ENCODE measurements at regions not wholly inside any gene's neighbourhood (a gene's known extent, or its start where the extent isn't known, plus 50 kb on each side); places are given as distances from the start of the nearest gene placed in this dataset.

DNA sequence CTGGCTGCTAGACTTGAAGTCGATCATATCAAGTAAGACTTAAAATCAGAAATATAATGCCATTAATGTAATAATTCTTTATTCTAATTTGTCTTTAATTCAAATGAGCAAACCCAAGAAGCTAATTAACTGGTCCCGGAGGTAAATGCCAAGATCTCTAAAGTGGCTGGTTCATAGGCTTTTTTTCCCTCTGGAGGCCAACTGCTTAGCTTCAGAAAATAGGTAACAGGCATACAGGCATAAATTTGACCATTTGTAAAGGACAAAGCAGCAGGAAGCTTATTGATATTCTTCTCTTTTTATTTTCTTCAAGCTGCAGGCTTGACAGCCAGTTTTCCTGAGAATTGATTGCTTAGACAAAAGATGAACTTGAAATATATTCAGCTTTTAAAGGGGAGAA is 158.6 kb upstream of the RAP2B start:
- no peak for TF ChIP-seq CTCF (conservative IDR thresholded peaks at IDR 0.05; ENCODE audit: low read depth, low read length)
- no peak for DNase-seq (ENCODE audit: low read depth)

DNA sequence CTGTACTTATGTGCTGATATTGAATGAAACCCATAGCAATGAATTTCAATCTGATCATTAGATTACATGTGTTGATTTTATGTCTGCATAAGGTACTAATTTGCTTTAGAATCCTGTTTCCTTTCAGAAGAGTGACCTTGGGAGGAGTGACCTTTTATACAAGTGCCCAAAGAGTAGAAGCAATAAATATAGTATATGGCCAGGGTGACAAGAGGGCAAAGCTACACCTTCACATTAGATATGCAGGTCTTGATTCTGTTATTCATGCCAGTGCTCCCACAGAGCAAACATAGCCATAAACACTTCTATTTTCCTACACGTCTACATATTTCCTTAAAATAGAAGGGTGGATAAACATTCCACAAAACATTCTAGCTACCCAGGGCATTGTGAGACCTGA is 158.2 kb upstream of the RAP2B start:
- no peak for TF ChIP-seq CTCF (conservative IDR thresholded peaks at IDR 0.05; ENCODE audit: low read depth, low read length)
- no peak overlapping the region for H3K4me3 ChIP-seq (ENCODE audit: low read depth, low read length)
- DNase-seq (ENCODE audit: low read depth) = no peak

More for the DNA sequence above, 158.6 kb upstream of the RAP2B start:
- H3K4me3 ChIP-seq (ENCODE audit: low read depth, low read length) = no peak overlapping the region

- TF ChIP-seq CTCF (conservative IDR thresholded peaks at IDR 0.05; ENCODE audit: low read depth, low read length) = no peak
- DNase-seq (ENCODE audit: low read depth) = no peak
- H3K4me3 ChIP-seq (ENCODE audit: low read depth, low read length) = no peak overlapping the region
Measured at GRCh38 chr3:153008226-153008625, 153.8 kb upstream of the RAP2B start.

DNA sequence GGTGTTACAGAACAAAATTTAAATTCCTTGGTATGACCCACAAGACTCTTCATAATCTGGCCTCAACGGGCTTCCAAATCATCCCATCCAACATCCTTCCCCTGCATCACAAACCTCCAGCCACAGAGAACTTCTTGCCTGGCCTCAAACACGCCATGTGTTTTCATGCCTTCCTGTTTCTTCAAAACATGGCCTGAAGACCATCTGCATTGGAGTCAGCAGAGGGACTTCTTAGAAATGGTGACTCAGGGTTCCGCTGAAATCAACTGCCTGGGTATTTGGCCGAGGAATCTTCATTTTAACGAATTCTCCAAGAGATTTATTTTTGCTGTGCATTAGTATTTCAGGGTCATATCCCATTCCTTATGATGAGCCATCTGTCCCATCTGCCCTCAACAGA is 138.1 kb upstream of the RAP2B start:
- TF ChIP-seq CTCF (conservative IDR thresholded peaks at IDR 0.05; ENCODE audit: low read depth, low read length) = no peak

GRCh38 chr3:153026026-153026425 is 136.0 kb upstream of the RAP2B start:
- TF ChIP-seq CTCF (conservative IDR thresholded peaks at IDR 0.05; ENCODE audit: low read depth, low read length) = peak; percentile 61
- DNase-seq (ENCODE audit: low read depth) = no peak
- no peak overlapping the region for H3K4me3 ChIP-seq (ENCODE audit: low read depth, low read length)

More for the DNA sequence above, 138.1 kb upstream of the RAP2B start:
- no peak overlapping the region for H3K4me3 ChIP-seq (ENCODE audit: low read depth, low read length)
- DNase-seq (ENCODE audit: low read depth) = no peak

DNA sequence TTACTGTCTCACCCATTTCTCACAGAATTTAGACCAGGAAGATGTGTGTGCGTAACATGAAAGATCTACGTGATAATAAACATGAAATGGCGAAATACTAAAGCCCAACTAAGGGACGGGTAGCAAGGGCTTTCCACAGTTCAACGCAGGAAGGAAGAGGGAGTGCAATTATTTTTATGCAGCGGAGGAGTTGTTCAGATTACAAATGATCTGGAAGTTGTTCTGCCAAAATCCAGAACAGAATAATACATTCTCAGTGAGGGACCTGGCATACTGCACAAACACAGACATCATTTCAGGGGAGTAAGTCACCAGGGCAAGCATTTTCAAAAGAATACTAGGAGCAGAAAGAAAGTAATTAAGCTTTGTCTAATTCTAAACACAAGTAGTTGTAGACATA is 133.6 kb upstream of the RAP2B start:
- no peak overlapping the region for H3K4me3 ChIP-seq (ENCODE audit: low read depth, low read length)
- TF ChIP-seq CTCF (conservative IDR thresholded peaks at IDR 0.05; ENCODE audit: low read depth, low read length) = no peak
- no peak for DNase-seq (ENCODE audit: low read depth)

- H3K4me3 ChIP-seq (ENCODE audit: low read depth, low read length) = no peak overlapping the region
- DNase-seq (ENCODE audit: low read depth) = no peak
- no peak for TF ChIP-seq CTCF (conservative IDR thresholded peaks at IDR 0.05; ENCODE audit: low read depth, low read length)
Measured at GRCh38 chr3:153029350-153029749, 132.7 kb upstream of the RAP2B start.
